ENCODE measurements at regions not wholly inside any gene's neighbourhood (a gene's known extent, or its start where the extent isn't known, plus 50 kb on each side); places are given as distances from the start of the nearest gene placed in this dataset.

- TF ChIP-seq CTCF (IDR thresholded peaks at IDR 0.05; ENCODE audit: insufficient read depth, low read length): no peak
- TF ChIP-seq POLR2AphosphoS5 (IDR thresholded peaks at IDR 0.05; ENCODE audit: low read depth): no peak
- no peak for TF ChIP-seq REST (IDR thresholded peaks at IDR 0.05; ENCODE audit: insufficient replicate concordance, low read depth)
- TF ChIP-seq GABPA (IDR thresholded peaks at IDR 0.05; ENCODE audit: low read depth): no peak
- TF ChIP-seq SPI1 (IDR thresholded peaks at IDR 0.05; ENCODE audit: borderline replicate concordance, low read depth): no peak
Observed at GRCh38 chr17:51387986-51388385, 127.6 kb downstream of the UTP18 start.
